Mesenchymal stem cell (in vitro differentiated cells and primary cell): ENCODE measurements at regions not wholly inside any gene's neighbourhood (a gene's known extent, or its start where the extent isn't known, plus 50 kb on each side); places are given as distances from the start of the nearest gene placed in this dataset.

Experiments
- DNase-seq: peaks from one replicate; pipeline ENCODE4 v3.0.0-alpha.2; 2013
- H2AFZ ChIP-seq: one replicate; pipeline ENCODE4 v1.6.1; 2013; ENCODE audit warnings: low read depth, mild to moderate bottlenecking, control low read depth, inconsistent platforms, low read length, moderate library complexity
- H2AK5ac ChIP-seq: 2 replicates; pipeline ENCODE4 v1.6.1; 2013; ENCODE audit warnings: low read length, moderate library complexity, mild to moderate bottlenecking, inconsistent platforms; ENCODE audit not compliant: severe bottlenecking
- H2BK120ac ChIP-seq: one replicate; pipeline ENCODE4 v1.6.1; 2013; ENCODE audit warnings: low read depth, mild to moderate bottlenecking, inconsistent platforms, low read length, moderate library complexity
- H2BK12ac ChIP-seq, 2 experiments: one replicate each; pipeline ENCODE4 v1.6.1; 2013; ENCODE audit warnings: inconsistent platforms in 2 of 2, low read length in 2 of 2, mild to moderate bottlenecking in 2 of 2, moderate library complexity in 2 of 2, control low read depth in 1 of 2
- H2BK15ac ChIP-seq: one replicate; pipeline ENCODE4 v1.6.1; 2013; ENCODE audit warnings: mild to moderate bottlenecking, low read depth, inconsistent platforms; ENCODE audit not compliant: poor library complexity, severe bottlenecking
- H2BK5ac ChIP-seq: 2 replicates; pipeline ENCODE4 v1.6.1; 2013; ENCODE audit warnings: low read depth, mild to moderate bottlenecking, low read length, control low read depth, inconsistent platforms; ENCODE audit not compliant: poor library complexity, severe bottlenecking
- H3K14ac ChIP-seq, 2 experiments: one replicate each; pipeline ENCODE4 v1.6.1; 2013; ENCODE audit warnings: inconsistent platforms in 2 of 2, low read length in 2 of 2, control low read depth in 1 of 2, mild to moderate bottlenecking in 1 of 2, moderate library complexity in 1 of 2
- H3K18ac ChIP-seq, 2 experiments: one replicate each; pipeline ENCODE4 v1.6.1; 2013; ENCODE audit warnings: inconsistent platforms in 2 of 2, low read length in 2 of 2, control low read depth in 1 of 2, low read depth in 1 of 2, mild to moderate bottlenecking in 1 of 2
- H3K23ac ChIP-seq, 2 experiments: one replicate each; pipeline ENCODE4 v1.6.1; 2013; ENCODE audit warnings: inconsistent platforms in 2 of 2, low read length in 2 of 2, mild to moderate bottlenecking in 2 of 2, moderate library complexity in 2 of 2, control low read depth in 1 of 2
- H3K27ac ChIP-seq: 2 replicates; pipeline ENCODE4 v1.5.1; 2013; ENCODE audit warnings: mild to moderate bottlenecking, moderate library complexity, low read length, control low read depth, inconsistent platforms; ENCODE audit not compliant: poor library complexity, severe bottlenecking
- H3K27me3 ChIP-seq, 2 experiments: 2 replicates each; pipeline versions ENCODE4 v1.6.1 to v1.7.0; 2013; ENCODE audit warnings: low read length in 2 of 2, mild to moderate bottlenecking in 2 of 2, moderate library complexity in 2 of 2, control low read depth in 1 of 2, inconsistent platforms in 1 of 2; ENCODE audit not compliant: control insufficient read depth in 1 of 2, insufficient read depth in 1 of 2
- H3K36me3 ChIP-seq, 2 experiments: 2 replicates each; pipeline versions ENCODE4 v1.6.1 to v1.7.0; 2013; ENCODE audit warnings: low read length in 2 of 2, control low read depth in 1 of 2, inconsistent platforms in 1 of 2, low read depth in 1 of 2, mild to moderate bottlenecking in 1 of 2; ENCODE audit not compliant: insufficient read depth in 2 of 2, control insufficient read depth in 1 of 2
- H3K4ac ChIP-seq, 2 experiments: one replicate each; pipeline ENCODE4 v1.6.1; 2013; ENCODE audit warnings: inconsistent platforms in 2 of 2, low read length in 2 of 2, mild to moderate bottlenecking in 2 of 2, moderate library complexity in 2 of 2, control low read depth in 1 of 2, low read depth in 1 of 2
- H3K4me1 ChIP-seq: 2 replicates; pipeline ENCODE4 v1.6.1; 2013; ENCODE audit warnings: low read depth, low read length, control low read depth; ENCODE audit not compliant: control insufficient read depth, insufficient read depth
- H3K4me2 ChIP-seq: 2 replicates; pipeline ENCODE4 v1.6.1; 2013; ENCODE audit warnings: low read length, mild to moderate bottlenecking, inconsistent platforms; ENCODE audit not compliant: poor library complexity, severe bottlenecking
- H3K4me3 ChIP-seq, 2 experiments: 2 replicates each; pipeline versions ENCODE4 v1.5.1 to v1.7.0; 2013; ENCODE audit warnings: low read length in 2 of 2, mild to moderate bottlenecking in 2 of 2, control low read depth in 1 of 2, low read depth in 1 of 2; ENCODE audit not compliant: insufficient read depth in 1 of 2
- H3K79me1 ChIP-seq: replicated peaks from 2 replicates; pipeline ENCODE4 v1.6.1; 2013; ENCODE audit warnings: mild to moderate bottlenecking, control low read depth, low read length, inconsistent platforms; ENCODE audit not compliant: poor library complexity, severe bottlenecking
- H3K9ac ChIP-seq: 2 replicates; pipeline ENCODE4 v1.7.0; 2013; ENCODE audit warnings: mild to moderate bottlenecking, low read length, moderate library complexity
- H3K9me3 ChIP-seq: 2 replicates; pipeline ENCODE4 v1.7.0; 2013; ENCODE audit warnings: mild to moderate bottlenecking, low read length; ENCODE audit not compliant: control insufficient read depth
- H4K8ac ChIP-seq: one replicate; pipeline ENCODE4 v1.6.1; 2013; ENCODE audit warnings: inconsistent platforms, mild to moderate bottlenecking, low read length, moderate library complexity
- H4K91ac ChIP-seq: one replicate; pipeline ENCODE4 v1.6.1; 2013; ENCODE audit warnings: mild to moderate bottlenecking, low read length, inconsistent platforms
- WGBS: methylation state at CpG from one replicate; pipeline ENCODE4 v1.1.7; 2013; ENCODE audit warnings: mixed read lengths; 5-methylcytosine and 5-hydroxymethylcytosine counted together

DNA sequence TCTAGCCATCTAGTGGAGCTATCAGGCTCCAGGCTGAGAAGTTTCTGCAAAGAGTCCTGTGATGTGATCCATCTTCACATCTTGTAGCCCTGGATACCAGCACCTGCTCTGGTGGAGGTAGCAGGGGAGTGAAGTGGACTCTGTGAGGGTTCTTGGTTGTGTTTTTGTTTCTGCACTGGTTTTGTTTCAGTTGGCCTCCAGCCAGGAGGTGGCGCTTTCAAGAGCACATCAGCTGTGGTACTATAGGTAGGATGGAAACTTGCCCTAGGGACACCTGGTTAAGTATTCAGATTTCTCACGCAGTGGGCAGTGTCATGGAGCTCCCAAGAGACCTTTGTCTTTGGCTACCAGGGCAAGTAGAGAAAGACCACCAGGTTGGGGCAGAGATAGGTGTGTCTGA is 257.5 kb upstream of the SLC7A11 start:
- no peak overlapping the region for H2BK12ac ChIP-seq

DNA sequence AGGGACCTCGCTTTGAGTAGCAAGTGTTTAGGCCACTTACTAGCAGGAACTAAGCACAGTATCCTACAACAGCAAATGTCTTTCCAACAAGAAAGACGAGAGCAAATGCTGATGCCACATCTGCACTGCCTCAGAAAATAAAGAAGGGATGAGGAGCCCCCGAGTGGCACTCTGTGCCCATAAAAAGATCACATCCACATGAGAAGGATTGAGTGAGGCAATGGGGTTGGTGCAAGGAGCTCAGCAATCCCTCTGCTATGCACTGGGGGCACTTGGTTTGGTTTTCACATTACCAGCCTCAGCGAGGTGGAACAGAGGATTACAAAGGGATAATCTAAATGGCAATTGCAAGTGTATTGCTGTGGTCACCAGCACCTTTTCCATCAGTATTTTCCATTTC is 252.8 kb upstream of the SLC7A11 start:
- H3K18ac ChIP-seq: no peak overlapping the region
- H3K9ac ChIP-seq: no peak overlapping the region
- peaks cover 14% of the 10 kb centered on the region for H3K9me3 ChIP-seq
- no peak overlapping the region for H4K91ac ChIP-seq
- H3K4ac ChIP-seq: no peak overlapping the region
- 42% methylated on average over 3 of the region's 4 CpGs for WGBS
- H3K23ac ChIP-seq: no peak overlapping the region
- no peaks in the 10 kb centered on the region for H3K36me3 ChIP-seq
- no peak overlapping the region for H4K8ac ChIP-seq
- no peak overlapping the region for H2BK5ac ChIP-seq
- no peaks in the 10 kb centered on the region for H3K79me1 ChIP-seq
- H3K4me1 ChIP-seq: no peaks in the 10 kb centered on the region
- H3K27me3 ChIP-seq: no peaks in the 10 kb centered on the region
- H3K4me3 ChIP-seq: no peak overlapping the region
- no peak overlapping the region for H2BK120ac ChIP-seq
- H2AK5ac ChIP-seq: no peak overlapping the region
- no peak overlapping the region for H3K4me2 ChIP-seq
- H2AFZ ChIP-seq: no peak overlapping the region
- H2BK12ac ChIP-seq: no peak overlapping the region
- no peak overlapping the region for H3K14ac ChIP-seq
- no peak overlapping the region for H3K27ac ChIP-seq
- no peak overlapping the region for H2BK15ac ChIP-seq
- DNase-seq: peak; percentile 38

More for the DNA sequence above, 257.5 kb upstream of the SLC7A11 start:
- DNase-seq: no peak
- H3K9ac ChIP-seq: no peak overlapping the region
- H3K36me3 ChIP-seq: no peaks in the 10 kb centered on the region
- no peak overlapping the region for H4K8ac ChIP-seq
- H3K27ac ChIP-seq: no peak overlapping the region
- no peak overlapping the region for H3K23ac ChIP-seq
- no peaks in the 10 kb centered on the region for H3K79me1 ChIP-seq
- H2AK5ac ChIP-seq: no peak overlapping the region
- H3K4me1 ChIP-seq: no peaks in the 10 kb centered on the region
- no peak overlapping the region for H3K18ac ChIP-seq
- no peaks in the 10 kb centered on the region for H3K27me3 ChIP-seq
- H3K9me3 ChIP-seq: peaks cover 14% of the 10 kb centered on the region
- H3K4ac ChIP-seq: no peak overlapping the region
- no peak overlapping the region for H2BK15ac ChIP-seq
- H3K4me3 ChIP-seq: no peak overlapping the region
- H3K14ac ChIP-seq: no peak overlapping the region
- H3K4me2 ChIP-seq: no peak overlapping the region
- H2AFZ ChIP-seq: no peak overlapping the region
- H4K91ac ChIP-seq: no peak overlapping the region
- no peak overlapping the region for H2BK120ac ChIP-seq
- WGBS: 72% methylated on average over 2 of the region's 2 CpGs
- no peak overlapping the region for H2BK5ac ChIP-seq

- Histone ChIP-seq H3K27ac (no peak overlapping the region), H3K79me1 (no peaks in the 10 kb centered on the region), H3K4me3 (no peak overlapping the region), H4K91ac (no peak overlapping the region), H3K27me3 (no peaks in the 10 kb centered on the region), H3K18ac (no peak overlapping the region), H2AK5ac (no peak overlapping the region), H2AFZ (no peak overlapping the region), H3K4me1 (no peaks in the 10 kb centered on the region), H2BK12ac (no peak overlapping the region), H3K36me3 (no peaks in the 10 kb centered on the region), H3K14ac (no peak overlapping the region), H3K23ac (no peak overlapping the region), H3K4me2 (no peak overlapping the region), H2BK120ac (no peak overlapping the region), H4K8ac (no peak overlapping the region), H3K9ac (no peak overlapping the region), H2BK15ac (no peak overlapping the region), H3K4ac (no peak overlapping the region), H2BK5ac (no peak overlapping the region), H3K9me3 (peaks cover 8% of the 10 kb centered on the region)
- DNase-seq: no peak
- 97% methylated on average over 2 of the region's 2 CpGs for WGBS
Measured at GRCh38 chr4:138494116-138494515, 252.0 kb upstream of the SLC7A11 start.

DNA sequence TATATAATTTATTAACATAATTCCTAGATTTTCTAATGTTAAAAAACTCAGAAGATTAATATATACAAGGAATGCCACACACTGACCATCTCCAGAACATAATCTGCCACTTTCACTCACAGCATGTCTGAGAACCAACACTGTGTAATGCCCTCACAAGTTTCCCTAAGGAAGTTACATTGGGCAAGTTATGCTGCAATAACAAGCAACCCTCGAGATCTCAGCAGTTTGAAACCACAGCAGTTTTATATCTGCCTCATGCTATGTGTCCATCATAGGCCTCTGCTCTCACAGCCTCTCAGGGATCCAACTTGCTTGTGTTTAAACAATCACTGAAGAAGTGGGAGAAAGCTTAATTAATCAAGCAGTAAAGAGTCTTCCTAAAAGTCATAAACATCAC is 250.0 kb upstream of the SLC7A11 start:
- H3K27me3 ChIP-seq: no peaks in the 10 kb centered on the region
- H2AFZ ChIP-seq: no peak overlapping the region
- 90% methylated on average over 1 of the region's 1 CpG for WGBS
- no peaks in the 10 kb centered on the region for H3K36me3 ChIP-seq
- H3K4me2 ChIP-seq: no peak overlapping the region
- no peak overlapping the region for H3K4ac ChIP-seq
- H2BK5ac ChIP-seq: no peak overlapping the region
- no peak overlapping the region for H3K9ac ChIP-seq
- no peaks in the 10 kb centered on the region for H3K9me3 ChIP-seq
- H3K4me3 ChIP-seq: no peak overlapping the region
- no peak overlapping the region for H2BK120ac ChIP-seq
- no peak overlapping the region for H3K14ac ChIP-seq
- no peaks in the 10 kb centered on the region for H3K79me1 ChIP-seq
- DNase-seq: no peak
- H2BK15ac ChIP-seq: no peak overlapping the region
- H4K91ac ChIP-seq: no peak overlapping the region
- no peak overlapping the region for H2BK12ac ChIP-seq
- no peak overlapping the region for H3K18ac ChIP-seq
- H4K8ac ChIP-seq: no peak overlapping the region
- no peaks in the 10 kb centered on the region for H3K4me1 ChIP-seq
- no peak overlapping the region for H2AK5ac ChIP-seq
- H3K27ac ChIP-seq: no peak overlapping the region
- H3K23ac ChIP-seq: no peak overlapping the region
